KBM-7 (cell line): ENCODE measurements at regions not wholly inside any gene's neighbourhood (a gene's known extent, or its start where the extent isn't known, plus 50 kb on each side); places are given as distances from the start of the nearest gene placed in this dataset.

Source experiments
- DNase-seq: peaks from one replicate; pipeline ENCODE4 v3.0.0-alpha.2; 2015
- in situ Hi-C: fragments of 300-500 bp; cut with MboI; formaldehyde crosslinking; loops from 2 replicates; pipeline ENCODE4 v1.14.3; 2020; ENCODE audit warnings: low sequenced_read_pairs, low pct_unique_long_range_greater_than_20kb, mixed read lengths

GRCh38 chr20:21981179-21981578, 275.7 kb downstream of the PAX1 start:
- no peak for DNase-seq
- in situ Hi-C loops, result no loop called here

- in situ Hi-C loops, result no loop called here
- no peak for DNase-seq
Measured at GRCh38 chr20:21971436-21971835, 266.0 kb downstream of the PAX1 start.

- no peak for DNase-seq
Measured at GRCh38 chr20:21968486-21968885, 263.0 kb downstream of the PAX1 start.

GRCh38 chr20:21967481-21967880, 262.0 kb downstream of the PAX1 start:
- in situ Hi-C loops, result no loop called here
- no peak for DNase-seq

More at GRCh38 chr20:21968486-21968885, 263.0 kb downstream of the PAX1 start:
- in situ Hi-C loops, result no loop called here

GRCh38 chr20:21956591-21956990, 251.1 kb downstream of the PAX1 start:
- in situ Hi-C loops, result no loop called here
- DNase-seq, result no peak

- DNase-seq, result no peak
- in situ Hi-C loops, result no loop called here
Measured at GRCh38 chr20:21947406-21947805, 241.9 kb downstream of the PAX1 start.

GRCh38 chr20:21944227-21944626, 238.8 kb downstream of the PAX1 start:
- in situ Hi-C loops, result no loop called here
- no peak for DNase-seq

GRCh38 chr20:21941941-21942805, 236.7 kb downstream of the PAX1 start:
- no peak for DNase-seq
- in situ Hi-C loops, result no loop called here

GRCh38 chr20:21936720-21937380, 231.4 kb downstream of the PAX1 start:
- no peak for DNase-seq
- in situ Hi-C loops, result no loop called here

GRCh38 chr20:21936261-21936660, 230.8 kb downstream of the PAX1 start:
- in situ Hi-C loops, result no loop called here
- no peak for DNase-seq

GRCh38 chr20:21933526-21933925, 228.1 kb downstream of the PAX1 start:
- no peak for DNase-seq
- in situ Hi-C loops, result no loop called here

GRCh38 chr20:21921251-21921650, 215.8 kb downstream of the PAX1 start:
- DNase-seq, result no peak
- in situ Hi-C loops, result no loop called here

- no peak for DNase-seq
- in situ Hi-C loops, result no loop called here
Measured at GRCh38 chr20:21920211-21920610, 214.7 kb downstream of the PAX1 start.

- DNase-seq, result no peak
- in situ Hi-C loops, result no loop called here
Measured at GRCh38 chr20:21918398-21918797, 212.9 kb downstream of the PAX1 start.

- in situ Hi-C loops, result no loop called here
- no peak for DNase-seq
Measured at GRCh38 chr20:21902391-21902790, 196.9 kb downstream of the PAX1 start.

- in situ Hi-C loops, result no loop called here
- no peak for DNase-seq
Measured at GRCh38 chr20:21901470-21902275, 196.2 kb downstream of the PAX1 start.

- no peak for DNase-seq
- in situ Hi-C loops, result no loop called here
Measured at GRCh38 chr20:21900431-21900830, 195.0 kb downstream of the PAX1 start.

- no peak for DNase-seq
- in situ Hi-C loops, result no loop called here
Measured at GRCh38 chr20:21874921-21875320, 169.5 kb downstream of the PAX1 start.

GRCh38 chr20:21874127-21874526, 168.7 kb downstream of the PAX1 start:
- no peak for DNase-seq
- in situ Hi-C loops, result no loop called here

- in situ Hi-C loops, result no loop called here
- no peak for DNase-seq
Measured at GRCh38 chr20:21873291-21873690, 167.8 kb downstream of the PAX1 start.
